Gastroesophageal sphincter (tissue), 4 donors: ENCODE measurements at regions not wholly inside any gene's neighbourhood (a gene's known extent, or its start where the extent isn't known, plus 50 kb on each side); places are given as distances from the start of the nearest gene placed in this dataset.

Experiments
- ATAC-seq: fragments of 150-250 bp; one replicate; pipeline ENCODE4 v1.9.1; 2016; ENCODE audit warnings: mild to moderate bottlenecking, moderate library complexity
- H3K27ac ChIP-seq, 4 donors: fragments of 200-600 bp; sonication (generic) in 3 of 4; 1 replicate in 3 of 4; 2 replicates in 1 of 4; pipeline ENCODE4 v1.5.1; 2016 to 2019
- H3K27me3 ChIP-seq: fragments of 200-600 bp; sonication (generic); one replicate; pipeline ENCODE4 v1.5.1; 2019
- H3K36me3 ChIP-seq, 2 donors: fragments of 200-600 bp; sonication (generic); one replicate each; pipeline ENCODE4 v1.5.1; 2019; ENCODE audit warnings: control low read depth in 1 of 2
- H3K4me1 ChIP-seq, 3 donors: fragments of 200-600 bp; sonication (generic); 1 replicate in 2 of 3; 2 replicates in 1 of 3; pipeline ENCODE4 v1.5.1; 2016 to 2019; ENCODE audit warnings: control low read depth in 2 of 3
- H3K4me3 ChIP-seq, 2 donors: fragments of 200-600 bp; sonication (generic); one replicate each; pipeline ENCODE4 v1.5.1; 2019; ENCODE audit warnings: mild to moderate bottlenecking in 1 of 2, moderate library complexity in 1 of 2
- H3K9me3 ChIP-seq, 3 donors: fragments of 200-600 bp; sonication (generic); one replicate each; pipeline ENCODE4 v1.5.1; 2017 to 2019; ENCODE audit warnings: control low read depth in 2 of 3
- CTCF ChIP-seq, 4 experiments: fragments of 200-600 bp in 2 of 4; fragments of 450-650 bp in 2 of 4; sonication (generic) in 1 of 4; IDR thresholded peaks; one replicate each; pipeline ENCODE4 v1.5.1; 2017 to 2019; ENCODE audit warnings: antibody characterized with exemption in 4 of 4, mild to moderate bottlenecking in 2 of 4, moderate library complexity in 2 of 4
- EP300 ChIP-seq: sonication (generic); formaldehyde crosslinking; IDR thresholded peaks from one replicate; pipeline ENCODE4 v1.6.1; 2017; ENCODE audit warnings: antibody characterized with exemption, mild to moderate bottlenecking
- POLR2A ChIP-seq, 2 donors: fragments of 450-650 bp; IDR thresholded peaks; one replicate each; pipeline ENCODE4 v1.6.1; 2017; ENCODE audit warnings: antibody characterized with exemption in 2 of 2, mild to moderate bottlenecking in 2 of 2, moderate library complexity in 1 of 2
- POLR2AphosphoS5 ChIP-seq: sonication (generic); formaldehyde crosslinking; IDR thresholded peaks from one replicate; pipeline ENCODE4 v1.6.1; 2017; ENCODE audit warnings: antibody characterized with exemption
- WGBS, 2 donors: methylation state at CpG; one replicate each; pipeline ENCODE4 v1.1.5; 2018; ENCODE audit warnings: low coverage in 1 of 2; 5-methylcytosine and 5-hydroxymethylcytosine counted together

- H3K27ac ChIP-seq: no peak overlapping the region
- H3K36me3 ChIP-seq: no peaks in the 10 kb centered on the region
- ATAC-seq: no peak
- TF ChIP-seq CTCF (IDR thresholded peaks at IDR 0.05): no peak
- no peak for TF ChIP-seq POLR2A (IDR thresholded peaks at IDR 0.05)
- no peak for TF ChIP-seq EP300
- TF ChIP-seq POLR2AphosphoS5: no peak
- no peaks in the 10 kb centered on the region for H3K27me3 ChIP-seq
- 72 to 81% methylated on average over 4 to 6 of the region's 7 CpGs for WGBS, 2 donors
- no peaks in the 10 kb centered on the region for H3K4me1 ChIP-seq
- H3K9me3 ChIP-seq: no peaks in the 10 kb centered on the region
- no peak overlapping the region for H3K4me3 ChIP-seq
These were observed 231.2 kb upstream of the ARRDC4 start for GRCh38 chr15:97729270-97729669.

- no peaks in the 10 kb centered on the region for H3K27me3 ChIP-seq
- no peak for TF ChIP-seq EP300
- TF ChIP-seq POLR2A (IDR thresholded peaks at IDR 0.05): no peak
- TF ChIP-seq CTCF (IDR thresholded peaks at IDR 0.05): no peak
- no peak for TF ChIP-seq POLR2AphosphoS5
- no peak for ATAC-seq
- no peak overlapping the region for H3K4me3 ChIP-seq
- H3K4me1 ChIP-seq: no peaks in the 10 kb centered on the region
- no peaks in the 10 kb centered on the region for H3K9me3 ChIP-seq
- H3K27ac ChIP-seq: no peak overlapping the region
- H3K36me3 ChIP-seq: no peaks in the 10 kb centered on the region
- WGBS, 2 donors: 75 to 92% methylated on average over 1 of the region's 1 CpG
These were observed 230.2 kb upstream of the ARRDC4 start for GRCh38 chr15:97730315-97730714.

GRCh38 chr15:97731859-97732258 lies 228.6 kb upstream of the ARRDC4 start:
- Histone ChIP-seq H3K4me3 (no peak overlapping the region), H3K4me1 (no peaks in the 10 kb centered on the region), H3K27ac (no peak overlapping the region), H3K27me3 (no peaks in the 10 kb centered on the region), H3K9me3 (no peaks in the 10 kb centered on the region), H3K36me3 (no peaks in the 10 kb centered on the region)
- no peak for ATAC-seq
- no peak for TF ChIP-seq CTCF (IDR thresholded peaks at IDR 0.05)
- 87 to 89% methylated on average over 3 of the region's 3 CpGs for whole genome bisulfite sequencing, 2 donors

GRCh38 chr15:97733373-97733772 lies 227.1 kb upstream of the ARRDC4 start:
- no peaks in the 10 kb centered on the region for H3K9me3 ChIP-seq
- H3K27me3 ChIP-seq: no peaks in the 10 kb centered on the region
- TF ChIP-seq POLR2A (IDR thresholded peaks at IDR 0.05) (no peak), EP300 (no peak), POLR2AphosphoS5 (no peak), CTCF (IDR thresholded peaks at IDR 0.05) (no peak)
- H3K4me1 ChIP-seq: no peaks in the 10 kb centered on the region
- H3K4me3 ChIP-seq: no peak overlapping the region
- no peak for ATAC-seq
- WGBS, 2 donors: 84 to 92% methylated on average over 3 of the region's 3 CpGs
- no peaks in the 10 kb centered on the region for H3K36me3 ChIP-seq
- H3K27ac ChIP-seq: no peak overlapping the region

- Histone ChIP-seq H3K27ac (no peak overlapping the region), H3K4me3 (no peak overlapping the region), H3K36me3 (no peaks in the 10 kb centered on the region), H3K27me3 (no peaks in the 10 kb centered on the region), H3K4me1 (no peaks in the 10 kb centered on the region), H3K9me3 (no peaks in the 10 kb centered on the region)
- 53 to 73% methylated on average over 2 to 3 of the region's 3 CpGs for WGBS, 2 donors
- ATAC-seq: no peak
- TF ChIP-seq EP300 (no peak), POLR2AphosphoS5 (no peak), CTCF (IDR thresholded peaks at IDR 0.05) (no peak), POLR2A (IDR thresholded peaks at IDR 0.05) (no peak)
These were observed 223.8 kb upstream of the ARRDC4 start for GRCh38 chr15:97736748-97737147.
